HG02623 (cell line): ENCODE measurements at regions not wholly inside any gene's neighbourhood (a gene's known extent, or its start where the extent isn't known, plus 50 kb on each side); places are given as distances from the start of the nearest gene placed in this dataset.

Experiments
- ATAC-seq: cut with Tn5 transposase; IDR thresholded peaks from one replicate; pipeline ENCODE4 v1.9.1; 2021; ENCODE audit warnings: moderate library complexity; ENCODE audit not compliant: unreplicated experiment

DNA sequence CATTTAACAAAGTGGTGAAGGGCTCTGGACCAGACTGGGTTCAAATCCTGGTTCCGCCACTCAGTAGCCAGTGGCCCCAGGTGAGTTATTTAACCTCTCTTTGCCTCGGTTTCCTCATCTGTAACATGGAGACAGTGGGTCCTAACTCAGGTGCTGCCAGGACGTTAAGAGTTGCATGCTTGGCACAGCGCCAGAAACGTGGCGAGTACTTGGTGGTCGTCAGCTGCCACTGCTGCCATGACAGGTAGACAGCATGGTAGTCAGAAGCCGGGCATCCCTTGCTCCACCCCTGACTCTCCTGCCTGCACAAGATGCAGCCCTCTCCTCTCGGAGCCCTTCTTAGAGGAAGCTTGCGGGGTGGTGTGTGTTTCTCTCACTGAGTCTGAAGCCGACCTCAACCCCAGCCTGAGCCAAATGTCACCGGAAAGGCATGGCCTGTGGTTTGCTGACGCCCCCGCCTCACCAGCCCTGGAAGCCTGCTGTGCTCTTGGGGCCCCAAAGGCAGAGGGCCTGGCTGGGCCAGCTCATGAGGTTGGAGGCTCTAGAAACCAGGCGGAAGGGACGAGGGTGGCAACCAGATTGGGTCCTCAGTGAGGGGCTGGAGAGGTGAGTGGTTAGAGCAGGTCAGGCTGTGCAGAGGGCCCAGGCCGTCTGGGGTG is 160.8 kb upstream of the TLE3 start:
- no peak for ATAC-seq

DNA sequence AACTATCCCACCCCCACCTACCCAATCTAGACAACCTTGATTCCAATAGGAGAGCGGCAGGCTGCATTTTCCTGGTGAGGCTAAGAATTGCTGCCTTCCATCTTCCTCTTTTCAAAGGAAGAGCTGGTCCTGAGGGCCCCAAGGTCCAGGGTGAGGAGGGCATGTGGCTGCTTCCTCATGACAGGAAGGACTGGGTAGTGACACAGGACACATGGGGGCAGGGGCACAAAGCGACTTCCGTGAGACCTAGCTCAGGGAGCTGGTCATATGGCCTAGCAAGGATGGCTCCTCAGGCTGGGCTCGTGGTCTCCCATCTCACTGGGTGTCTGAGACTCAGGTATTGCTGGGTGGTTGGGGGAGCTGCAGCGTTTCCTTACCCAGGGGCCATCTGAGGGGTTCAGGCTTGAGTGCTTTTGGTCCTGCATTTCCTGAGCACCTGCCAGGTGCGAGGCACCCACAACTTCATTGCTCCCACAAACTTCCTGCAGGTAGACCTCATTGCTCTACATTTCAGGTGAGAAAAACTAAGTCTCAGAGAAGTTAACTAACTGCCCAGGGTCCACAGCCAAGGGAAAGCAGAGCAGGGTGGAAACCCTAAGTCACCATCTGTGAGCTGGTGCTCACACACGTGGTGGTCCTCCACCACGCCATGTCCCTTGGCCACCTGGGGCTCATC is 160.0 kb upstream of the TLE3 start:
- ATAC-seq, result no peak

DNA sequence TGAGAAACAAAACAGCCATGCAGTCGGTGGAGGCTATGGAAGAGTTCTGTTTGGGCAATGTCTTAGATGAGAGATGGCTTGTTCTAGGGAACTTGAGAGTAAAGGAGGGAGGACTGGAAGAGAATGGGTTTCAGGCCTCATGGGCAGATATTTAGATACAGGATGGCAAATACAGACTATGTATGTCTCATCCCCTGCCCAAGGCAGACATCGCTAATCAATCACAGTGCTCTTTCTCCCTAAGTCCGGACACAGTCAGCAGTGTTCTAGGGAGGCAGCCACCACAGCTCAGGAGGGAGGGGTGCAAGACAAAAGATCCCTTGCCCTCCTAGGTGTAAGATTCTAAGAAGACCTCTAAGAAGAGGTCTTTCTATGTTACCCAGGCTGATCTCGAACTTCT is 159.3 kb upstream of the TLE3 start:
- ATAC-seq, result no peak

DNA sequence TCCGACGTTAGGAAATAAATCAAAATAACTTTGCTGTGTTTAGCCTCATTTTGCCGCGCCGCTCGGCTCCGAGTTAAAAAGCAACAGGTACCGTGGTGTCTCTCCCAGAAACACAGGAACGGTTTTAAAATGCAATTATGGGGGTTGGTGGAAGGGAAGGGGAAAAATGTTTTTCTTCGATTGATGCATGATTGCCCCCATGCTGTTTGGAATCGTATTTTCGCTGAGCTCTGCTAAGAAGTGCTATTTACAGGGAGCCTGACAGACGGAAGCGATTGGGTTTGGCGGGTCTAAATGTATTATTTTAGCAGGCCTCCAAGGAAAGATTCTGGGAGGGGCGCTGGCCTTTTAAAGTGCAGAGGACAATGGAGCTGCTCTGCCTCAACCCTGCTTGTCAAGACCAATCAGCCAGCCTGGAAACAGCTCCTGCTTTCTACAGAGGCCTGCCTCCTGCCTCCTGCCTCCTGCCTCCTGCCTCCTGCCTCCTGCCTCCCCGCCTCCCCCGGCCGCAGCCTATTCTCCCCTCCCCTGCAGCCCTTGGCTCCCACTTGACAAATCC is 156.7 kb upstream of the TLE3 start:
- no peak for ATAC-seq

DNA sequence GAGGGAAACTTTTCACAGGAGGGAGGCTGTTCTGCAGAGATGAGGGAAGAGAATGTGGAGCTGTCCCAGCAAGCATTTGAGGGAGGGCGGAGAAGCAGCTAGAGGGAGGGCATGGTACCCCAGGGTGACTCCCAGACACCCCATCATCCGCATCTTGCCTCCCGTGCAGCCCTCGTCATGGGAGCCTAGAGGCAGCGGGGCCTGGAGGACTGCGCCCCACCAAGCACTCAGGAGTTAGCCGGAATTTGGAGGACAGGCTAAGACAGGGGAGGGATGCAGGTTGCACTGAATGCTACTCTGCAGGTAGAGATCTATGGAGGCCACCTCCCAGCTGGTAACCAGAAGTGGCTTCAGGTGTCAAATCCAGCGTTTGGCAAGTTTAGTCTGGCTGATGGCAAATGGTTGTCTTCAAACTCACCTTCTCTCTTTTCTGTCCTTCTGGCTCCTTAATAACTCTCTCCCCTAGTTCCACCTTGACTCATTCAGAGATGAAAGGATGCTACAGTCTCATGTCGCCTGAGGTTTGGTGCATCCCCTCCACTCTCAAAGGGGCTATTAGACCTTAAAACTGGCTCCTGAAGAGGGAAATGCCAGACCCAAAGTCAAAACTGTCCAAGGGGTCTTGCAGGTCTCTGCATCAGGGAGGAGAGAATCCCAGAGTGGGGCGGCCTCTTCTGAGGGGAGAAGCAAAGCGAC is 155.9 kb upstream of the TLE3 start:
- no peak for ATAC-seq

DNA sequence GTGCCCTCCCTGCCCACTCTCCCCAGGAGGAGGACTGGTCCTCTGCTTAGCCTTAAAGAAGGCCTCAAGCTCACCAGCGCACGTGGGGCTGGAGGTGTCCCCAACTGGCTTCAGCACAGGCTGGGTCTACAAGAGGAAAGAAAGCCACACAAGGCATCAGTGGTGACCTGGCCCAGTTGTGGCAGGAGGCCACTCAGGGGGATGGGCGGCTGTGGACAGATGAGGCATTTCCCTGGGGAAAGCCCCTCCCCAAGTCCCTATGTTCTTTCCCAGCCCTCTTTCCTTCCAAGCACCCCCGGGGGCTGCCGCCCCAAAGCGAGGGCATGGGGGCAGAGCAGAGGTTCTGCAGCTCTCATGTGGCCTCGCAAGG is 155.2 kb upstream of the TLE3 start:
- no peak for ATAC-seq

DNA sequence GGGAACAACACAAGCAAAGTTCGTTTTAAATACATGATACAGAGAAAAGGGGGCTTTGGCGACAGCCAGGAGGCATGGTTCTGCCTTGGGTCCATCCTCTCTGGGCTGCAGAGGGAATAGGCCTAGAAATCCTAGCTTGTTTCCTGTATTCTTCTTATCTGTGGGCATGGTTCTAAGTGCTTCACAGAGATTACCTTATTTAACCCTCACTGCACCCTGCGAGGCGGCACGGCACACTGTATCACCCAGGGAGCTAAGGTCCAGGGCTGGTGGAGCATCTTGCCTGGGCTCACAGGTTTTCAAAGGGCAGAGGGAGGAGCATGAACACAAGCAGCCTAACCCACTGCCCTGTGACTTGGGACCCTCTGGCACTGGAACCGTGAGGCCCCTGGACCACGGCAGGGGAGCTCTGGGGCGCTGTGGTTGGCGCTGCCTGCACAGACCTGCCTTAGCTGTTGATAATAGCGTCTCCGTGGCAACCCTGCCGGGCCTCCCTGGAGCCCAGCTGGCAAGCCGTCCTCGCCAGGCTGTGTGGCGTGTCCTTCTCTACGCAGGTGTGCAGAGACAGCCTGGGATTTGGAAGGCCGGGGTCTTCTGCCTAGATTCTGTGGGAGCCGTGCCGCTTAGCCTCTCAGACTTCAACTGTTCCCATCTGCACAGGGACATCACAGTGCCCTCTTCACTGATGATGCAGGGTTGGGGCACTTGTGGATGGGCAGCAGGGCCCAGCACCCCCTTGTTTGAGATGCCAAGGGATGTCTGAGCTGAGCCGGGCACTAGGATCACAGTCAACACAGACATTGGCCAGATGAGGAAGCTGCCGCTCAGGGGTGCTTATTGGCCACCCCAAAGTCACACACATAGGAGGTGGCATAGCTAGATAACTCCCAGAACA is 154.6 kb upstream of the TLE3 start:
- no peak for ATAC-seq

DNA sequence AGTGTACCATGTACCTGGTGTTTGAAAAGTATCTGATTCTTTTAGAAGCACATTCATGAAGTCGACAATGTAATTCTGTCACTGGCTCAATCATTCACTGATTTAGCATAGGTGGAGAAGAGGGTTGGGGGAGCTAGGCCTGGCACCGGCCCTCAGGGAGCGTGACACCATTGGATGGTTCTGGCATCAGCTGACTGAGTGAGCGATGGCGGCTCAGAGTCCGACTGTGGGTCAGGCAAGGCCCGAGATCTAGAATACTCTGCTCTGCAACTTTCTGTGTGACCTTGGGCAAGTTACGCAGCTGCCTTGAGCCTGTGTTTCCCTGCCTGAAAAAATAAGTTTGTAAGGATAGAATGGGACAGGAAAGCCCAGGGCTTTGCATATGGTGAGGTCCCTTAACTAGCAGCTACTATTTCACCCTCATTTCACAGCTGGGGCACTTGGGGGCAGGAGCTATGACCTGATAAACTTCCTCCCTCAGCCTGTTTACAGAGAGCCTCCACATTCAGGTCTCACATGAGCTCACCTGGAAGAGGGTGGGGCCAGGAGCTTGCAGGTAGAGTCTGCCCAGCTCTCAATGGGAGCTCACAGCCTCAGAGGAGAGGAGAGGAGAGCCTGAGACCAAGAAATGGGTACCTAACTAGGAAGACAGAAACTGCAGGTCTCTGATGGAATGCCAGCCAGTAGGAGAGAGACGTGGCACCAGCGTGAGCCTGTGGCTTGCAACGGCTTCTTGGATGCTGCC is 153.7 kb upstream of the TLE3 start:
- no peak for ATAC-seq

DNA sequence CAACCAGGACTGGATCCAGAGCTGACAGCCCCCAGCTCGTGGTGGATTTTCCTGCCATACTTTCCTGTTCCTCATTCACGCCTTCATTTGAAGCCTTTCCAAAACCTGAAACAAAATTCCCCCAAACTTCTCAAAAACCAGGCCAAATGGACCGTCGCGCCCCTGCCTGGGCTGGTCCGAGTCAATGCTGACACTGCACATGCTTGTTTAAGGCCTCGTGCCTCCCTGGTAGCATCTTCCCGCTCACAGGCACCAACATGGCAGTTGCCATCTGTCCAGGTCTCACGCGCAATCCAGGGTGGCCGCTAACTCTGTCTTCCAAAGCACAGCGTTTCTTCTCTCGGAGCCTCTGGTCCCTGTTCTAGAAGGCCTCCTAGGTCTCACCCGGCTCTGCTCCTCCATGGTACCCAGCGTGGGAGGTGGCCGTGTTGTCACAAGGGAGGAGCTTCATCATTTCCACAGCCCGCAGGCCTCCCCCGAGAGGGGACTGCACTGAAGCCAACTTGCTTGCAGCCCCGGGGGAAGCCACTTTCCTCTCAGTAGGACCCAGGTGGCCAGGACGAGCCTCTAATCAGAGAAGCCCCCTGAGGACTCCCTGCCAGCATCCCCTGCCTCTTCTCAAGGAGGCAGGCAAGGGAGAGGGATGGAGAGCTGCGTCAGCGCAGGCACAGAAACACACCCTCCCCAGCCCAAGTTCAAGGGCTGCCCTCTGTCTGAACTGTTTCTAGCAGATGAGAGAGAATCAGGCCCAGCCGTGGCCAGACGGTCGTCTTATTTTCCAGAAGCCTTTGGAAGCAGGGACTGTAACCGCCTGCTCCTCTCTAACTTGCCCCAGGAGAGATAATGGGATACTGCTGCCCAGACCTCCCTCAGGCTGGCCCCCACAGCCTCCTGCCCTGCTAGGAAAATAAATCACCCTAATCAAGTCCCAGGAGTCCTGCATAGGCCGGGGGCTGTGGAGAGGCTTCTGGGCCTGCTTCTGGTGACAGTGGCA is 152.8 kb upstream of the TLE3 start:
- no peak for ATAC-seq

DNA sequence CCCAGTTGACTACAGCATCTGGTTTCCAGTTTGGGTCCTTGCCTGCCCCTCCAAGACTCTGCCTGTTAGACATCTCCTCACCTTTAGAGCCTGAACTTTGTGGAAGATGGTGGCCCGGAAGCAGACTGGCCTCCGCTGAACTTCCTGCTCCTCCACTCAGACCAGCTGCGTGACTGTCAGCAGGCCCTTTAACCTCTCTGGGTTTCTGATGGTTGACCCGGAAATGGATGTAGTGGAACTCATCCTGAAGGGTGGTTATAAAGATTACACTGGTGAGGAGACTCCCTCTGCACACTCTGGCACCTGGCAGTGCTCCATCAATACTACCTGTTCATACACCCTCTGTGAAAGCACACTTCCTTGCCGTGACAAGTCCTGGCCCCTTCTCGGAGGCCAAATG is 151.9 kb upstream of the TLE3 start:
- no peak for ATAC-seq

DNA sequence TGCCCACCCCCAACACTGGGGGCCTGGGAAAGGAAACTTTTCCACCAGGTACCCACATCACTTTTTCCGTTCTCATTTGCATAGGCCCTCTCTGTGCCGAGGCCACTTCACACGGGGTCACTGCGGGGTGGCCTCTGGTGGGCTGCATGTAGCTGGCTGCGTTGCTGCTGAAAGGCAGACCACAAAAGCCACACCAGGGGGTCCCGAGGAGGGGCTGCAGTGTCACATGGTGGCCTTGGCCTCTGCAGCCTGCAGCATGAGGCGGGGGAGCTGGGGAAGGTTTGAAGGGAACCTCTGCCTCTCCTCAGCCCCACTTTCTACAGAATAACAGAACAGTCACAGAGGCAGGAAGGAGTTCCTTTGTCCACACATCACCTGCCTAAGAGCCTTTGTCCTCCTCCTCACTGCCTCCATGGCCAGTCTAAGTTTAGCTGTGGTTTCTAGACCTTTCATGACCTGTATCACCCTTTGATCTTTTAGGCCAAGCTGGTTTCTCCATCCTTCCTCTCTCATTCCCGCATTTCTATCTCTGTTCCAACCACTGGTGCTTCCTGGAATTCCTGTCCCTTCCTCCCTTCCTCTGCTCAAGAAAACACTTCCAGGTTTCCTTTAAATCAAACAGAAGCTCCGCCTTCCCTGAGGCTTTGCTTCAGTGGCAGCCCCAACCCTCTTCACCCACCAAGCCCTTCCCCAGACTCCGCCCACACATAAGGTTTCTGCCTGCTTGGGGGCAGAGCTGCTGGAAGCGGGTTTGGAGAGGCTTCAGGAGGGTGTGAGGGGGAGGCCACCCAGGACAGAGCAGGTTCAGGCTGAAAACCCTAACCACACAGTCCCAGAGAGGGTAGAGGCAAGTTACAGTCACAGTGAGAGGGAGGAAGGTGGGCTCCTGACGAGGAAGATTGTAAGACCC is 150.7 kb upstream of the TLE3 start:
- no peak for ATAC-seq

DNA sequence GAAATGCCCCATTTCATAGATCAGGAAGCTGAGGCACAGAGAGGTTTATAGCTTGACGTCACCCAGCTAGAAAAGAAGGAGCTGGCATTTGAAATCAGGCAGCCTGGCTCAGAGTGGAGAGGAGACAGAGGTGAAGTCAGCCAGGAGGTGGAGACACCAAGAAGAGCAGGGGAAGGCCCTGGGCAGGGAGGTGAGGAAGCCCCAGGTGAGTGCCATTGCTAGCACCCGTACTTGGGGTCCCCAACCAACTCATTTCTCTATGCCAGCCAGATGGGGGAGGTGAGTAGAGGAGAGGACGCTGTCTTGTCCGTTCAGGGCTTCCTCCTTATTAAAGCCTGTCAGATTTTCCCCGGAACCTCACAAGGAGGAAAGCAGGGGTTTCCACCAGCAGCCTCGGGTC is 149.6 kb upstream of the TLE3 start:
- no peak for ATAC-seq

DNA sequence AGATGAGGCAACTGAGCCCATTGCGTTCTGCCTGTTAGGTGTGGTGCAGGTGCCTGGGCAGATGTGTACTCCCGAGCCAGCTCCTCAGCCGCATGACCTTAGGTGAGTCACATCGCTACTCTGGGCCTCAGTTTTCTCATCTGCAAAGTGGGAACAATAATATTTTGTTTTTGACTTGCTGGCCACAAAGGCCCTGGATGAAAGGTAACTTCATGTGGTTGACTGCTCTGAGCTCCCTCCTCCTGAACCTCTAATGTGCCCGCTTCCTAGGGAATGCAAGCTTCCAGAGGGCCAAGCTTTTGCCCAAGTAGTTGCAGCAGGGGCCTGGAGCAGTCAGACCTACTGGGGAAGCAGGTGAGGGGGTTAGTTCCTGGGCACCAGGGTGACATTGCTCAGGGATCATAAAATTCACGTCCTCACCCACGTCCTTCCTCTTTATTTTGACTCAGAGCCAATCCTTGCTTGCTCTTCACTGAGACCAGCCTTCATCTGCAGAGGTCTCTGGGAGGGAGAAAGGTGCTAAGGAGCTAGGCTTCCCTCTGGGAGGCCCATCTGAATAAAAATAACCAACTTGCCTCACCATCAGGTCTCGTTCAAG is 149.0 kb upstream of the TLE3 start:
- ATAC-seq, result no peak

DNA sequence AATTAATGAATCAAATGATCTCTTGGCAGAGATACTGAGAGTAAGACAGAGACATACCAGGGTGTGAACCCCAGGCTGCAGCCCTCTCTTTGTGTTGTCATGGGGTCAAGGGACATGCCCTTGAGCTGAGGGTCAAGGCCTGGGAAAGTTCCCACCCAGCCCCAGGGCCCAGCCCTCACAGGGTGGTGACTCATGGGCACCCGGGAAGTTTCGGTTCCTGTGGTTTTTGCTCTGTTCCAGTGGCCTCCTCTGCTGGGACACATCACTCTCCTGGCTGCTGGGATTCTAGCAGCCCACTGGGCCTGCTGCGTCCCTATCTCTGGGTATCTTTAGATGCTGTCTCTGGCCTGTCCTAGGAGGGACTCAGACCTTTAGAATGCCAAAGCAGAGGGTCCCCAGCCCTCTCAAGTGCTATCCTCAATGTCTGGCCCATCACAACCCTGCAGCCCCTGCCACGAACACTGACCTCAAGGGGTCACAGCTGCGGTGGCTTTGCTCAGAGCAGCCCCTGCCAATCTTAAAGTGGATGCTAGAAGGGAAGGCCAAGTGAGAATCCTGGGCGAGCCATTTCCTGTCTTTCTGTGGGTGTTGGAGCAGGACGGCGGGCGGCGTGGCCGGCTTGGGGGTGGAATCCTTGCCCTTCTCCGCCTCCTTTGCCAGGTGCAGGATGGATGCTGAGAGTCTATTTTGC is 148.4 kb upstream of the TLE3 start:
- no peak for ATAC-seq

DNA sequence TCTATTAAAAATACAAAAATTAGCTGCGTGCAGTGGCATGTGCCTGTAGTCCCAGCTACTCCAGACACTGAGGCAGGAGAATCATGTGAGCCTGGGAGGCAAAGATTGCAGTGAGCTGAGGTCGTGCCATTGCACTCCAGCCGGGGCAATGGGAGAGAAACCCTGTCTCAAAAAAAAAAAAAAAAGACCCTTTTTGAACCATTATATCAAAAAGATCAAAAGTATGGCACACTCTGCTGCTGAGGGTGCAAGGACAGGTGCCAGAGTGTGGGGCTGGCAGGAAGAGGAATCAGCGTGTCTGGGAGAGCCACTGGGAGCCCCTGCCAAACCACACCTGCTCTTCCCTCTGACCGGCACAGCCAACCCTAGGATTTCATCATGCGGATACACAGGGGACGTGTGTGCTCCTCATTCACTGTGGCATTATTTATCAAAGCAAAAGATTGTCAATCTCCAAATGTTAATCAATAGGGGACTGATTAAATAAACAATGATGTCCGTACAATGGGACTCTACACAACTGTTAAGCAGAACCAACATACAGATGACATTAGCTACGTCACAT is 147.3 kb upstream of the TLE3 start:
- no peak for ATAC-seq

DNA sequence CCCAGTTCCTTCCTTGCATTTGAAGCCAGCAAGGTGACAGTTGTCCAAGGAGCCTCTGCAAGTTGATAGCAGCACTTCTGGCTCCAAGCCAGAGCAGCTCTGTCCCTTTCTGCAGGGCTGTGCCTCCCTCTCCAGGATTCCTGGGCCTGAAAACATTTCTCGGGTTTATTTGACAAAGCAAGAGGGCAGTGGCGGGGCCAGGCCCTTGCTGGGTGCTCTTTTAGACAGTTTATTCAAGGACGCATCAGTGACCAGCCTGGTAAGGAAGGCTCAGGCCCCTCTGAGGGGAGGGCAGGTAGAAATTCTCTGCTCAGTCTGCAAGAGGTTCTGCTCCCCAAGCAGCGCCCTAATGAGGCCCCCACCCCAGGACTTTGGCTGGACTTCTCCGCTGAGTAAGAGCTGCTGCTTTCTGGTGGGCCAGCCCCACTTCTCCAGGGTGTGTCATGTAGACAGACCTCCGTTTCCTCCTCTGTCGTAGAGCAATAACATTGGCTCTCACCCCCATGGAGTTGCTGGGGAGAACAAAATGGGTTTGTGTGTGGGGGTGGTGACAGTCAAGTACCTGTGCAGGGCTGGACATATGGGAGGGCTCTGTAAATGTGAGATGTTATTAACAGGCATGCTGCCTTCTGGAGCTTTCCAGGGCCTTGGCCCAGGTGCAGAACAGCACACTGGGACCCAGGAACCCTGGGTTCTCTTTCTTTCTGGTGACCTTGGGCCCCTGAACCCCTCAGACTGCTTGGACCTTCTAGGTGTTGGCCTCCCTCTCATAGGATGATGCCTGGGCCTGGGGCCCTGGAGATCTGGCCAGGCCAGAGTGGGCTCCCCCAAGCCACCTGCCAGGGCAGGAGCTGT is 146.2 kb upstream of the TLE3 start:
- ATAC-seq, result no peak
